GM19023 (cell line): ENCODE measurements at regions not wholly inside any gene's neighbourhood (a gene's known extent, or its start where the extent isn't known, plus 50 kb on each side); places are given as distances from the start of the nearest gene placed in this dataset.
"Not testable (repeated sequence)": the region's sequence is repeated elsewhere in the genome, so short reads cannot be mapped to it uniquely, and the experiment has no call there.

Experiments
- ATAC-seq: cut with Tn5 transposase; IDR thresholded peaks from one replicate; pipeline ENCODE4 v1.9.1; 2021; ENCODE audit warnings: mild to moderate bottlenecking, moderate library complexity; ENCODE audit not compliant: unreplicated experiment

DNA sequence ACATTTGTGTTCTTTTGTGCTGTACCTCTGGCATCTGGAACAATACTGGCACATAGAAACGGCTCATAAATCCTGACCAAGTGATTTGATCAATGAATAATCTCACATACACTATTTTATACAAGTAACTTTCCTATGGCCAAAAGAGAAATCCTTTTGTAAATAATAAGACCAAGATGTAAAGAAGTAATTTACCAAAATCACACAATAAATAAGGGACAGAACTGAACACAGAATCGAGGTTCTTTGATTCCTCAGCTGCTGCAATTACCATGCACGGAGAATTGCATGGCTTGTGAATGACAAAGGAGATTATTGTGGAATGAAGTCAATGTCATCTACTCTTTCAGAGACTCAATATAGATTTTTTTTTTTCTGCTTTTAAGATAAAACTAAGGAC, 576.8 kb upstream of the SMIM31 start:
- ATAC-seq, result no peak

DNA sequence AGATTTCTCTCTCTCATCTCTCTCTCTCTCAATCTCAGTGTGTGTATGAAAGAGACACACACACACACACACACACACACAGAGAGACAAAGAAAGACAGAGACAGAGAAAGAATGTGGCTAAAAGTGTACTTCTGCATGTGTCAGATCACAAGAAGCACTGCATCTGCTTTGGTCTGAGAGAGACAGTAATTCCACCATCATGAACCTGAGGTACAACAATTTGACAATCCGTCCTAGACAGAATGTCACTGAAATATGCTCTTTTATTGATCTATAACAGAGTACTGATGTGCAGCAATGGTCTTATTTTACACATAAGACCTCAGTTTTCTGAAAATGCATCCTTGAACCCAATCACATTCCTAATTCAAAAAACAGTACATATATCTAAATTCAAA, 576.2 kb upstream of the SMIM31 start:
- no peak for ATAC-seq

DNA sequence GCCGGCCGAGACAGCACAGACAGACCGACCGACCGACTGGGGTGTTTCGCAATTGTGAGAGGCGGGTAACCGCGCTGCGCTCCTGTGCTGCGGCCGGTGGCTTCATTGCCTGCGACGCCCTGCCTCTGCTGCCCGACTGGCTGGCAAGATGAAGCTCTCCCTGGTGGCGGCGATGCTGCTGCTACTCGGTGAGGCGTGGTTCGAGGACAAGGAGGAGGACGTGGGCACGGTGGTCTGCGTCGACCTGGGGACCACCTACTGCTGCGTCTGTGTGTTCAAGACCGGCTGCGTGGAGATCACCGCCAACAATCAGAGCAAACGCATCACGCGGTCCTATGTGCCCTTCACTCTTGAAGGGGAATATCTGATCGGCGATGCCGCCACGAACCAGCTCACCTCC, 565.7 kb upstream of the SMIM31 start:
- no peak for ATAC-seq

DNA sequence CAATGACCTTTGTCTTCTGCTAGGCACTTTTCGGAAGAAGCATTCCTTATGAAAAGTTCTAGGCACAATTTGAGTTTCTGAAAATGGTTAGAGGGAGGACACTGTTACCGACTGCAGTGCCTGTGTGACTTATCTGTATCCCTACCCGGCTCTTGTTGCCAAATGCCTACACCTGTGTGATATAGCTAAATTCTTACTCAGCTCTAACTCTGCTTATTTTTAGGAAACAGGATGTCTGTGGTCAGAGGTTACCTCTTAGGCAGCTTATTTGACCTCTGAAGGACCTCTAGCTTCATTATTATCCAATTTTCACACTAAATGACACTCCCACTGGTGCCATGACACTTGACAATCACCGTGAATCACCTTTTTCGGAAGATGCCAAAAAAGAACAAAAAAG, 561.1 kb upstream of the SMIM31 start:
- no peak for ATAC-seq

DNA sequence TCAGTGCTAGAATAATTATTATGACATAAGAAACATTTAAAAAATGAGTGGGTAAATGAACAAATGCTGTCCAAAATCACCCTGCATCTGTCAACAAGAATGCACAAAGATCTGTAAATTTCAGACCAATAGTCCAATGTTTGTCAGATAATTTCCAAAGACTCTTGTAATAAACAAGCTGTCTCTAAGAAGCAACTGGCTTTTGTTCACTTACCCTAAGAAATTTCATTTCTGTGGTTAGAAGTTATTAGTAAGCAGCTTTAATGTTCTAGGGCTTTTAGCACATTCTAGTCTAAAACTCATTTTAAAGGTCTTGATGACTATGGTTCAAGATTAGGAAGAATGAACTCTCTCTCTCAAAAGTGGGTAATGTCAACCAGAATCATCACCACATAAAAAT, 560.3 kb upstream of the SMIM31 start:
- ATAC-seq, result no peak

DNA sequence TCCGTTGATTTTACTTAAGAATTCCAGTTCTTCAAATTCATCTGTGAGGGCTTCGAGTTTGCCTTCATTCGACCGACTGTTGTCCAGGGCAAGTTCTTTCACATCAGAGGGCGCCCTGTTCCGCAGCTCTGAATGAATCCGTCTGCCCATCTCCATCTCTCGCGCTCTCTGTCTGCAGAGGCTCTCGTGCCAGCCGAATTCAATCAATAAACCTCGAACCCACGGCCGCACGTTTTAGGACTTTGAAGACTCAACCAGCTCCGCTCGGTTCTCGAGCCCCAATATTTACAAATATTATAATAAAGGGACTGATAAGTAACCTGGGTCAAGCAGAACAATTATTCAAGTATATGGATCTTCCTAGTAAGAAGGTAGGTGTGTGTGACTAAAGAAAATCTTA, 556.4 kb upstream of the SMIM31 start:
- no peak for ATAC-seq

DNA sequence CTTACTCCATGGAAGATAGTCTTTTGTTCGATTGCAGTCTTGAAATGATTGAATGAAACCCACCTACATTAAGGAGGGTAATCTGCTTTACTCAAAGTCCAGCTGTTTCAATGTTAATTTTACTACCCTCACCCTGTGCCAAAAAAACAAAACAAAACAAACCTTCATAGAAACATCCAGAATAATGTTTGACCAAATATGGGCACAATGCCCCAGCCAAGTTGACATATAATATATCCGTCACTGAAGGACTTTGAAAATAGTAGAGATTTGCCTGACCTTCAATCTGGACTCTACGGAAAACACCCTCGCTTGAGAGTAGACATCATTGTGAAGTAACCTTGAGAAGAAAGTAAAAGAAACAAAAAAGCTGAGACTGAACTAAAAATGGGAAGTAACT, 550.5 kb upstream of the SMIM31 start:
- ATAC-seq, result no peak

DNA sequence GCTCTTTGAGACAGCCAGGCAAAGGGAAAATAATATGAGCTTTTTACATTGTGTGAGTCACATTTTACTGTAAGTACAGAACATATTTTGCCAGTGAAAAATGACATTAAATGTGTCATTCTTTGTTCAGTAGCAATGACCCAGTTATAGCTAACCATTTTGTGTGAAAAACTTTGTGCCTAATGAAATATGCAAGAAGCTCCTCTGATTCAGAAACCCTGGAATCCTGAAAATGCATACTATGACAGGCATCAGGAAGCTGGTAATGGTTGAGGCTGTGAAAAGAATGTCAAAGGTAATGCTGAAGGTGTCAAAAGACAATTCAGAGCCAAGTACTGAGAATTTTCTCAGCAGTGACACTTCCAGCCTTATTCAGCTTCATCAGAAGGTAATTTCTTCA, 549.5 kb upstream of the SMIM31 start:
- no peak for ATAC-seq

DNA sequence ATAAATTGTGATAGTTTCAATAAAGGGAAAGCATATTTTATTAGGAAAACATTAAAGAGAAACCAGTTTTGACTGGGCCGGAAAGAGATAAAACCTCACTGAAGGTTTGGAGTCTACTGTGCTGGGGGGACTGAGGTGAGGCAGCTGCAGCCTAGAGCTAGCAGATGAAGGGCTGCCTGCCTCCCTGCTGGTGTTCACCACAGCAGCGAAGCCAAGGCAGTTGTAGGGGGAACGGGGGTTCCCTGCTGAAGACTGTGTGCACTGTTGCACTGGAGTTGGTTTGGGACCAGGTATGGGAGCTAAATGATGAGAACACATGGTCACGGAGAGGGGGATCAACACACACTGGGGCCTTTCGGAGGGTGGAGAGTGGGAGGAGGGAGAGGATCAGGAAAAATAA, 546.5 kb upstream of the SMIM31 start:
- ATAC-seq, result no peak

DNA sequence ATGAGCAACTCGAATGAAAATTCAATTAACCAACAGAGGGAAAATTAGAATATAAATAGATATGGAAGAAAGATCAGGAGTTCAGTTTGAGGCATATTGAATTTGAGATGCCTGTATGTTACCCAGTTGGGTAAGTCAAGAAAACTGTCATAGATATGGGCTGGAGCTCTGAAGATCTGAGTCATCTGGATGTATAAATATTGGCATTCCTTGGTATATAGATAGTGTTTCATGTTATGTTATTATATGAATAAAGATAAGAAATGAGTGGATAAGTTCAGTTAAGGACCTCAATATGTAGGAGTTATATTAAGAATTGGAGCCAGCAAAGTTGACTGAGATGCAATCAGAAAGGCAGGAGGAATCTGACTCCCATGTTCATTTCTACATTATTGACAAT, 543.6 kb upstream of the SMIM31 start:
- ATAC-seq, result no peak

DNA sequence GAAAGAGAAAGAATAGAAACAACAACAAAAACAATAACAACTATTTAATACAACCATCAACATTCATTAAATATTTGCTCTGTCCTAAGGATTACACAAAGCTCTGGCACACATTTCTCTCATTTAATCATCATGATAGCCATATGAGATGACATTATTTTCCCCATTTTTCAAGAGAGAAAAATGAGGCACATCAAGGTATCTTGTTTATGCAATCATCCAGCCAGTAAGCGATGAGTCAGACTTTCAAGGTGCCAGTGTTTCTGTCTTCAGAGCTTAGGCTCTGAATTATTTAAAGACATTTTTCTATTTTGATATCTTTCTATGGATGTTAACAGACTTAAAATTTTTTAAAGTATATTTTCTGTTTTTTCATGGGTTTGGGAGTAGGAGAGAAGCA, 541.8 kb upstream of the SMIM31 start:
- no peak for ATAC-seq

DNA sequence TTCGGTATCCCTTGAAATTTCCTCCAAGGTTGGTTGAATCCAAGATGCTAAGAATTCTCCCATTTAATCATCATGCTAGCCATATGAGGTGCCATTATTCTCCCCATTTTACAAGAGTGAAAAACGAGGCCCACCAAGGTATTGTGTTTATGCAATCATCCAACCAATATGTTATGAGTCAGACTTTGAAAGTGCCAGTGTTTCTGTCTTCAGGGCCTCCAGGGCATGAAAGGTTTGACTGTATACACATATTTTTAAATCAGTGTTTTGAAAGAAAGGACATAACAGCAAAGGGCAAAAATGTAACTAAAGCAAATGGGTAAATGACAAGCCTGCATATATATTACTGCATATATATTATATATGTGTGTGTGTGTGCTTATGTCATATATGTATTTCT, 541.2 kb upstream of the SMIM31 start:
- no peak for ATAC-seq

DNA sequence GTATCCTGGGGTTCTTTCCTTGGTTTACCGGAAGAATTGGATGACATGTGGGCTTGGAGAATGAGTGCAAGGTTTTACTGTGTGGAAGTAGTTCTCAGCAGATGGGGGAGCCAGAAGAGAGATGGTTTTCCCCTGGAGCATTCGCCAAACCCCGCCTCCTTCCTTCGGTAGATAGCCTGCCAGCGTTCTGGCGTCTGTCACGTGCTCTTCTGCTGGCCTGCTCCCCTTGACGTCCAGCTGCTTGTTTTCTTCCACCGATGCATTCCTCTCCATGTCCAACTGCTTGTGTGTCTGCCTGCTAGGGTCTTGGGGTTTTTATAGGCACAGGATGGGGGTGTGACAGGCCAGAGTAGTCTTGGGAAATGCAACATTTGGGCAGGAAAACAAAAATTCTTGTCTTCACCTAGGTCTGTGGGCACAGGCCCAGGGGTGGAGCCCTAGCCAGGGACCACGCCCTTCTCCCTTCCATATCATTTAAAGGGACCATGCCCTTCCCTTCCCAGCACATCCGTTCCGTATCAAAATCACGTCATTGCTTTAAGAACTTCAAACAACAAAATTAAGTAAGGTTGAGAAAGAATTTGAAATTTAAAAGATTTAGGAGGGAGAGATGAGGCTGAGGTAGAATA, 538.7 kb upstream of the SMIM31 start:
- no peak for ATAC-seq

DNA sequence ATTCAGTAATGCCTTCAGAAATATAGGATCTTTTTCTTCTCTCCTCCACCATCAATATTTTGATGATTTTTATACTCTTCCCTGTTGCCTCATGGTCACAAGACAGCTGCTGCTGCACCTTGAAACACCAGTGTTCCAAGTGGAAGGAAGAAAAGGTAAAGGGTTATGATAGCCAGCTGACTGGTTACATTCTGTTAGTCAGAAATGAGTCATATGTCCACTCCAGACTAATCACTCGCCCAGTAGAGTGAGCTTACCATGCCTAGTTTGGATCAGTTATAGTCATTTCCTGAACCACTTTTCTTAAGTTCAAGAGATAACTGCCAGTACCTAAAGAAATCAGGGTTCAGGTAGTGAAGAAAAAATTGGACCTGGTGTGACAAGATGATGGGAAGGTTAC, 532.3 kb upstream of the SMIM31 start:
- ATAC-seq, result no peak

DNA sequence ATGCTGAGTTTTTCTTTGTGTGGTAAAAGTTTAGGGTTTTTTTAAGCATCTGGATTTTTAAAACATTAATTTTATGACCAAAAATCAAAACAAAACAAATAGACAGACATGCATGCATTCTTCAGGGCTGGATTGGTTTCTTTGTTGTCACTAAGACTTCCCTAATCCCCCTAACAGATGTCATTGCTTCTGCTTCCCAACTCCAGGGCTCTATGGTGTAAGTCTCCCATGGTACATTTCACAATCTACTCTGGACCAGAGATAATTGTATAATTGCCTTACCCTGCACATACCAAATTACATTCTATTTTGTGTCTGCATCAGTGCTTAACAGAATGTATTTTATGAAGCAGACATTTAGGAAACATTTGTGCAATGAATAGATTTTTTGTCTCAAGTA, 529.1 kb upstream of the SMIM31 start:
- no peak for ATAC-seq

DNA sequence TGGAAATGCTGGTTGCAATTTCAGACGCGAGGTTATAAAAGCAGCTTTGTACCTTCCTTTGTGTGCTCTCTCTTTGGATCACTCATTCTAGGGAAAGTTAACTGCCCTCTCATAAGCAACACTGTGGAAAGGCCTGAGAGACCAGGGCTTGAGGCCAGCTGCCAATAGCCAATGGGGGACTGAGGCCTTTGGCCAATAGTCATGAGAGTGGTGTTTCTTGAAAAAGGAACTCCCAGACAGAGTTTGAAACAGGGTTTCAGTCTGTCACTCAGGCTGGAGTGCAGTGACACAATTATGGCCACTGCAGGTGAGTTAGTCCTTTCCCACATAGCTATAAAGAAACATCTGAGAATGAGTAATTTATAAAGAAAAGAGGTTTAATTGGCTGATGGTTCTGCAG, 524.7 kb upstream of the SMIM31 start:
- no peak for ATAC-seq

DNA sequence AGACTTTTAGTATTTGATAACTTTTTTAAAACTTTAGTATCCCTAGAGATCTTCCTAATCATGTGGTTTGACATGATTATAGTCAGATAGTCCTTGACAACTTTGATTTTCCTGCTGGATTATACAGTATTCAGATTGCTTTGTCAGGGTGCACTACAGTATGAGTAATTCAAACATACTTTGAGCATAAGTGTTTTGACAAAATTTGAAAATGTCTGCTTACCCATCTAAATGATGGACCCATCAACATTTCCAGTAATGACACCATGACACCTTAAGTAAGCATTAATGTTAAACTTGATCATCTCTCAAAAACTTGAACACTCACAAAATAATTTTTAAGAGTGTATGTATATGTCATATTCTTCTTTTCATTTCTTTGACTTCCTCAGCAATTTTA, 514.5 kb upstream of the SMIM31 start:
- ATAC-seq, result no peak

DNA sequence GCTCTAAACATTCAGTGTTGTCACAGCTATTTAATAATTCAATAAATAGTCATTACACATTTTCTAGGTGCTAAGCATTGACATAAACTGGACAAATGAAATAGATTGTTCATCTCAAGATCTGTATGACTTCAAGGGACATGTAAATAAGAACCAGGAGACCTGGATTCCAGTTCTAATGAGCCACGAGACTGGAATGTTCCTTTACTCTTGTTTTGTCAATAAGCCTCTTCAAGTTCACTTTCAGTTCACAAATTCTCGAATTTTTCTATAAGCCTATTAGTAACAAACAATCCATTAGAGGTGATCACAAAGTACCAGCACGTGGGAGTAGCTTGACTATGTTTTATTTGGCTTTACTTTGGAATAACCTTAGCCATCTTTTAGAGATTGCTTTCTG, 514.0 kb upstream of the SMIM31 start:
- no peak for ATAC-seq

DNA sequence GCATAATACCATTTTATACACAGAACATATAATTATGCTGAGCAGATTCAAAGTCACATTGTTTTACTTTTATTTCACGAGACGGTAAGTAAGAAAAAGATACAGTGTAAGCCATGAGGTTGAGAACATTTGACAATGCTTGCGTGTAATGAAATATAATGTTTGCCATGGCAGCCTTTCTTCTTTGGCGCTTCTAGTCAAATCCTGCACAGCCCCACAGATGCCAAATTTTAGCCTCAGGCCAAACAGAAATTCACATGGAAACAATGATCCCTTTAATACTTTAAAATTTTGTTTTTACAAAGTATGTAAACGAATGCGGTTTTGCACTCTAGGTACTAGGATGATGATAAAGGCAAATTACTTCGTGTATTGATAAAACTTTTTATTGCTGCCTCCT, 502.7 kb upstream of the SMIM31 start:
- no peak for ATAC-seq

DNA sequence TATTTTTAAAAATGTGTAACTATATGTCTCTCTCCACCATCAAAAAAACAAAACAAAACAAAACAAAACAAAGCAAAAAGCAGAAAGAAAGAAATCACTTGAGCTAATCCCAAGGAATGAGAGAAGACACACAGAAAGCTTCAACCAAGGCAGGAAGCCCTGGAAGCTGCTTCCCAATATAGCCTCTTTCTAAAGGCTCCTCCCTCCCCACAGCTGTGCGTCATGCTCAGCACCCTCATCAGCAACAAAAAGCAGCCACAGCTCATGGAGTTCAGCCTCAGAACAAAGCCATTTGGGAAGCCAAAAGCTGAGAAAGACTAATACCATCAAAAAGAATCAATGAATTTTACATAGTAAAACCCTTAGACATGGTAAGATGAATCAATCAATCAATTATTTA, 501.6 kb upstream of the SMIM31 start:
- no peak for ATAC-seq

DNA sequence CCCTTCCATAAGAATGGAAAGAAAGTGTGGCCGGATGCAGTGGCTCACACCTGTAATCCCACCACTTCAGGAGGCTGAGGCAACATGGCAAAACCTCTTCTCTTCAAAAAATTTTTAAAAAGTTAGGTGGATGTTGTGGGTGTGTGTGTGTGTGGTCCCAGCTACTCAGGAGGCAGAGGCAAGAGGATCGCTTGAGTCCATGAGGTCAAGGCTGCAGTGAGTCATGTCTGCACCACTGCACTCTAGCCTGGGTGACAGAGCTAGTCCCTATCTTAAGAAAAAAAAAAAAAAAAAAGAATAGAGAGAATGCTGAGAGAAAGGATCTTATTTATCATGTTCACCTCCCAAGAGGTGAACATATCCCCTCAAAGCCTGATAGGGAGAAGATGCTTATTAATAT, 492.1 kb upstream of the SMIM31 start:
- ATAC-seq, result no peak

DNA sequence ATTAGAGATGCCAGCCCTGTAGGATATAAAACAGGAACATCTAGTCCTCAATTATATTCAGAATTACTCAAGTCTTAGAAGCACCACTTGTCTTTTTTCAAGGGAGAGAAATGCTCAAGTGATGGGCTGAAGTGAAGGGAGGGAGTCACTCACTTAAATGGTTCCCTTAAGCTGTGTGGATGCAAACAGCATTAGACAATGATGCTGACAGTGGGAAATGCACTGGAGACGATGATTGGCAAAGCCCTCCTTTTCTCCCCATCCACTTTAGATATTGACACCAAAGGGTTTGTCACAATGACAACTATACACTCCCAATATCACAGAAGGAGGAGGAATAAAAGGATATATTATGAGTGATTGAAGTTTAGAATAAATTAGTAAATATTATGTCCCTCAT, 491.4 kb upstream of the SMIM31 start:
- not testable (repeated sequence) for ATAC-seq

DNA sequence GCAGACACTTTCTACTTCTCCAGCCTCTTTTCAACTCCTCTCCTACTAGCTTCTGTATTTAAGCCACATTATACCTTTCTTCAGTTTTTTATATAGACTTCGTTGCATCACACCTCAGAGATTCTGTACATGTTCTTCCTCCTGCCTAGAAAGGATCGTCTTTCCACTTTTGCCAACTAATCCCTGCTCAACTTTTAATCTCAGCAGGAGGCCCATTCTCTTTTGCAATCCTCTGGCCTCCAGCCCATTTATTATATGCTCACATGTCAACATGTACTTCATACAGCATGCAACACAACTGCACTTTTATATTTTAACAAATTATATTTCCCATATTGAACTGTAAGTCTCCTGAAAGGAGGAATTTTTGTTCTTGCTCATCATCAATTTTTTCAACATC, 476.5 kb upstream of the SMIM31 start:
- ATAC-seq, result not testable (repeated sequence)

DNA sequence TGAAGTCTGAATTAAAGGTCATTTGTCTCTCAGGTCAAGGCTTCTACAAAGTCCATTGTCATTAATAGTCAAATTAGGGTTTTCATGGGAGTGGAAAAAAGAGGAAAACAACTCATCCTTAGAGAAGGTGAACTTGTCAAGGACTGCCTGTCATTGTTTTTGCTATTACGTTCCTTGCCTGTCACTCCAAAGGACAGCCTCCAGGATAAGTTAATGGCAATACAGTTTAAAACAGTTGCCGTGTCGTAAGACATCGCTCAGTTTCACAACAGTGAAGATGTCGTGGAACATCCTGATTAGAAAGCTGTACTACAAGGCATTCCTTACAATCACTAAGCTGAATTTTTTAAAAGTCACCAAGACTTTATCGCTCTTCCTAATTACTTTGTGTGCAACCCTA, 466.8 kb upstream of the SMIM31 start:
- no peak for ATAC-seq
